Stimulated activated CD4-positive, alpha-beta T cell treated with anti-CD3 and anti-CD28 coated beads, Interleukin-4, amount 100 ng/mL, for 4 hours (primary cell): ENCODE measurements at regions not wholly inside any gene's neighbourhood (a gene's known extent, or its start where the extent isn't known, plus 50 kb on each side); places are given as distances from the start of the nearest gene placed in this dataset.
"Not testable (repeated sequence)": the region's sequence is repeated elsewhere in the genome, so short reads cannot be mapped to it uniquely, and the experiment has no call there.

Experiments used
- DNase-seq, 2 experiments: peaks; one replicate each; pipeline ENCODE4 v3.0.0-alpha.2; 2020

DNA sequence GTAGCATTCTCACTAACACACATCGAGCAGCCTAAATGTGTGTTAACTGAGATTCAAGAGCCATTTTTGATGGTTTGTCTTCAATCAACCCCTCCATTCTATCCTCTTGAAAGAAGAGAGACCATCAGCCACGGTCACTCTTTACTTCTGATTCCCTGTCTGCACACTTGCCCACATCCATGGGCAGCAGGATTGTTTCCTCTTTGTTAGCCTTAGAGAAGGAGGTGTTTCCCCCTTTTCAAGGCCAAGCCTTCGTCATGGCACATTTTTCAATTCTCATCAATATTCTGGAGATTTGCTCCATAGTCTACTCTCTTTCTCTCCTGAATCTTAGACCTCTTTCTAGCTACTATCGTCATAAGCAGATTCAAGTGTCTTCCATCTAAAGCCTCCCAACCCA lies 522.4 kb upstream of the NAALADL2 start:
- DNase-seq: no peak

DNA sequence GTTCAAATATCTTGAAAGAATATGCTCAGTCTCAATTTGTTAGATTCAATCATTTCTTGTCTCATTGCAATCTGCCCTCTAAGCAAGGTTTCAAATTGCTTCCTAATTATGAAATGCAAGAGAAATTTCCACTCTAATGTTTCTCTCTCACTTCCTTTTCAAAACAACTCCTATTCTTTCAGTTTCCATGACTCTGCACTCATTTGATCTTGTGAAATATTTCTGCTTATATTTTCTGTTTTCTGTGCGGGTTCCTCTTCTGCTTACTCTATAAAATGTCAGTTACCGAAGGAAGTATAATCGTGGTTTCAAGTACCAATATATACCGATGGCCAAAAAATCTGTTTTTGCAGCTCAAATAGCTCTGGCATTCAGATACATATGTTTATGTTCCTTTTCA lies 521.9 kb upstream of the NAALADL2 start:
- no peak for DNase-seq

GRCh38 chr3:174340624-174341587 lies 518.2 kb upstream of the NAALADL2 start:
- no peak for DNase-seq

DNA sequence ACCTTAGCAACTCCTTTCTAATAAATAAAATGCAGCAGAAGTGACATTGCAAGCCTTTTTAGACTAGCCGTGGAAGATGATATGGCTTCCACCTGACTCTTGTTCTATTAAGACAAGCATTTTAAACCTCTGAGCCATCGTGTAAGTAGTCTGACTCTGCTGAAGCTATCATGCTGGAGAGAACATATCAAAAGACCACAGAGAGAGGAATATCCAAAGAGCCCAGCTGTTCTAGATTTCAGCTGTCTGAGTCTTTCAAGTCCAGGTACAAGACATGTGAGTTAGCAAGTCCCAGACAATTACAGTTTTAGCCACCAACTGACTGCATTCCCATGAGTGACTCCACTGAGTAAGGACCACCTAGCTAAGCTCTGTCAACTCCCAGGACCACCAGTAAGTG lies 517.0 kb upstream of the NAALADL2 start:
- DNase-seq: no peak

- no peak for DNase-seq
These were observed 516.1 kb upstream of the NAALADL2 start for GRCh38 chr3:174342941-174343501.

GRCh38 chr3:174346141-174346540 lies 513.0 kb upstream of the NAALADL2 start:
- DNase-seq: no peak

DNA sequence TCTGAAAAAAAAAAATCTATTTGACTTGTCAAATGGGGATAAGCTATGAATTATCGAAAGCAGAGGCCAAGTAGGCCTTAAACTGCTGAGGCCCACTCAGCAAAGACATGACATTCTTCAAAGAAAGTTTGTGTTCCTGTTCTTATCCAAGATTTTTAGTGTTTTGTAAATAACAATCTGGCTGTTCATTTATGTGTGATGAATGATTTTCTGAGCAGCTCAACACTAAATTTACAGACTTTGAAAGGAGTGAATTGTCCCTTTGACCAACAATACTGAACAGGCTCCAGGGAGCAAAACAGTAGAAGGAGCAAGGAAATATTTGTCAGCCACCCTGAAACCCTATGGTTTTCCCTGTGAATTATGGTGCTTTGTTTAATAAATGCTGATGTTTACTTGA lies 512.6 kb upstream of the NAALADL2 start:
- no peak for DNase-seq

DNA sequence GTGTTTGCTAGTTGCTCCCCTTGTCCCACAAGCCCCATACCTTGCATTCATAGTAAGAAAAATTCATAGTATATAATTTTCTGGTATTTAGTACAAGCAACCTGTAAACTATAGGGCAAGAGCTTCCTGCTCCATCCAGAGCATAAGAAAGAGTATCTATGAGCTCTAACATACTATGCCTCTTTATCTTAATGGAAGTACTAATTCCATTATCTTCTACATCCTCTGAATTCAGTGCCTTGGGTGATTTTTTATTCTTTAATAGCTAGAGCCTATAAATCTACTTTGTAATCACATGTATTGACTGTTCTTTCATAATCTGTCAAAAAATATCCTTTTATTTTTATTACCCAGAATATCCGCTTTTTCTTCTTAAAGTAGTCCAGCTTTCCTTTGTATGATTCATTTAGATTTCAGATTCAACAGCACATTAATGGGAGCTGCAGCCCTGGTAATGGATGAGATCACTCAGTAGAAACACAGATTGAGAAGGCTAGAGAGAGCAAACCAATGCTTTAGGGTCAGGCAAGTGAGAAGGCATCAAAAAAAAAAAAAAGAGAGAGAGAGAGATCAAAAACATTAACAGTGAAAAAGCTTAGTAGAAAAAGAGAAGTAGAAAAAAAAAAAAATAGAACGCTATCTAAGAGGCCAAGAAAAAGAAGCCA lies 511.5 kb upstream of the NAALADL2 start:
- no peak for DNase-seq

- no peak for DNase-seq
These were observed 506.9 kb upstream of the NAALADL2 start for GRCh38 chr3:174352227-174352626.

- DNase-seq: no peak
These were observed 503.6 kb upstream of the NAALADL2 start for GRCh38 chr3:174355505-174355904.

GRCh38 chr3:174356596-174356995 lies 502.5 kb upstream of the NAALADL2 start:
- DNase-seq: no peak

DNA sequence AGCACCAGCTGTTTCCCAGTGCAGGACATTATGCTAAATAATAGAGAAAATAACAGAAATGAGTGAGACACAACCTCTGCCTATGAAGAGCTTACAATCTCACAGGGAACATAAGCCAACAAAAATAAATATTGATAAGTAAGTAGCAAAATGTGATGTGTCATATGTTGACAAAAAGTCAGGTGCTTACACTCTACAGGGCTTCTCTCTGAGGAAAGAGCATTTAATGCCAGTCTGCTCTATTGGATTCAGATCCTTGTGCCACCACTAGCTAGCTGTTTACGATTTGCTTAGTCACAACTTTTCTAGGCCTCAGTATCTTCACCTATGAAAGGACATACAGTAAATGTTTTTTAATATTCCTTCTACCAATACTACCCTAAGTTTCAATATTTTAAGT lies 500.9 kb upstream of the NAALADL2 start:
- no peak for DNase-seq

DNA sequence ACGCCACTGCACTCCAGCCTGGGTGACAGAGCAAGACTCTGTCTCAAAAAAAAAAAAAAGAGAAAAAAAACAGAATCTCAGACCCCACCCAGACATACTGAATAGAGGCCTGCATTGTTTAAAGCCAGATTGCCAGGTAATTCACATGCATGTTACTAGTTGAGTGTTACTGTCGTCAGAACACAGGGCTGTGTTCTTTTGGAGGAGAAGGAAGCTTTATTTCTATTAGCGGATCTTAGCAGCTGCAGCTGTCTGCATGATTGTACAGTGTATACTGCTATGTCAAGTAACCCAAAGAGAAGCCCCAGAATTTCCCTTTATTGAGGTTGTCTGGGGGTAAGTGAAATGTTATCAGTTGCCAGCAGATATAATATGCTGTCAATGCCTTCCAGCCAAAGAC lies 496.6 kb upstream of the NAALADL2 start:
- no peak for DNase-seq

GRCh38 chr3:174363256-174363655 lies 495.9 kb upstream of the NAALADL2 start:
- no peak for DNase-seq

- no peak for DNase-seq
These were observed 493.3 kb upstream of the NAALADL2 start for GRCh38 chr3:174365796-174366195.

DNA sequence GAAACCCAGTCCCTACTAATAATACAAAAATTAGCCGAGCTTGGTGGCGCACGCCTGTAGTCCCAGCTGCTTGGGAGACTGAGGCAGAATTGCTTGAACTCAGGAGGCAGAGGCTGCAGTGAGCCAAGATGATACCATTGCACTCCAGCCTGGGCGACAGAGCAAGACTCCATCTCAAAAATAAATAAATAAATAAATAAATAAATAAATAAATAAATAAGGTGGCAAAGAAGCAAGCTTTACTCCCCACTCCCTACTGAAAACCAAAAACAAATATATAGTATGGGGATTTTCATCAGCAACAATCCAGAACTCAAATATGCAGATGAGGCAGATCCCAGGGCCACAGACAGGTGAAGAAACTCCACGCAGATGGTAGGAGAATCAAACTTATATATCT lies 492.2 kb upstream of the NAALADL2 start:
- DNase-seq: not testable (repeated sequence)

DNA sequence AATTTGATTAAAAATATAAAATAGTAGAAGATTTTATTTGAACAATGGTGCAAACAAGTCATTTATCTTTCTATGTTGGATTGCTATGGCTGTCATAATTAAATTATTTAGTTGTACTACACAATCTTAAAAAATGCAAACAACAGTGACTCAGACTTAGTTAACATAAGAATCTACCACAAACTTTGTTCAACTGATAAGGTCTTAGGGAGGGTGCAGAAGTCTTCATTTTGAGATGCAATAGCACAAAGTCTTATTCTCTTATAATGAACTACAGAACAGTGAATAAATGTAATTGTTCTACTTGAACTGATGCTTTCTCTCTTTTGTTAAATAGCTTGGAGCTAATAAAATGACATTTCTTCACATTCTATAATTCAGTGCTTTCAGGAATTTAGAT lies 482.8 kb upstream of the NAALADL2 start:
- no peak for DNase-seq

GRCh38 chr3:174377096-174377495 lies 482.0 kb upstream of the NAALADL2 start:
- no peak for DNase-seq

GRCh38 chr3:174377684-174378083 lies 481.4 kb upstream of the NAALADL2 start:
- no peak for DNase-seq

DNA sequence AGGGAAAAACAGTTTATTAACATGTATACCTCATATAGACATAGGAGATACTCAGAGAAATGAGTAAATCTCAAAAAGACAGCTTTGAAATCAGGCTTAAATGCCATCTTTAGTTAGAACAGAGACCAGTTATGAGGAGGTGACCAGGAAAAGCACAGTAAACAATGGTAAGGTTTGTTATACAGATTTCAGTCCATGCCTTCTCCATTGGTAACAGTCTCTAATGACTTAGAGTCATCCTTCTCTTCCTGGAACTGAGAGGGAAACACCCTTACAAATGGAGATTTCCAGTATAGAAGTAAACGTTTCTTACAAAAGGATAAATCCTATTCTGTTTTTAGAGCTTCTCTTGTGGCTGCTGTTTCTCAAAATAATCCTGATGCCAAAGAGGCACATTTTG lies 476.3 kb upstream of the NAALADL2 start:
- no peak for DNase-seq

GRCh38 chr3:174387736-174388135 lies 471.4 kb upstream of the NAALADL2 start:
- DNase-seq: no peak

GRCh38 chr3:174397848-174398247 lies 461.3 kb upstream of the NAALADL2 start:
- no peak for DNase-seq

GRCh38 chr3:174398761-174399160 lies 460.4 kb upstream of the NAALADL2 start:
- no peak for DNase-seq

- DNase-seq: no peak
These were observed 455.3 kb upstream of the NAALADL2 start for GRCh38 chr3:174403831-174404230.
